ENCODE measurements at regions not wholly inside any gene's neighbourhood (a gene's known extent, or its start where the extent isn't known, plus 50 kb on each side); places are given as distances from the start of the nearest gene placed in this dataset.

DNA sequence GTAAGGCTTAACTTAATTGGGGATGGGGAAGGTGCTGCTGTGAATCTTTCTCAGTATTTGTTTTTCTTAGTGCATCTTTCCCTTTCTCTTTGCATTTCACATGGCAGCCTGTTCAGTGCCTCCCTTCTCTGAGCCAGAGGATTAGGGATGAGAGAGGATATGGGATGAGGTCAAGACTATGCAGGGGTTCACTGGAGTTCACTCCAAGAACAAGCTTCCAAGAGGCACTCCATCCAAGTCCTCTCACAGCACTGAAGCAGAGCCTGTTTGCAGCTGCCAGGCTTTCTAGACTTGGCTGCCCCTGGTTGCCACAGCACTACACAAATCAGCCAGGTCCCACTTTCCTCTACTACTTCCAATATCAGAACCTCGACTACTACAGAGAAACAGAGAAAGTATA lies 80.3 kb upstream of the GYPC start:
- TF ChIP-seq, protein P1, sequence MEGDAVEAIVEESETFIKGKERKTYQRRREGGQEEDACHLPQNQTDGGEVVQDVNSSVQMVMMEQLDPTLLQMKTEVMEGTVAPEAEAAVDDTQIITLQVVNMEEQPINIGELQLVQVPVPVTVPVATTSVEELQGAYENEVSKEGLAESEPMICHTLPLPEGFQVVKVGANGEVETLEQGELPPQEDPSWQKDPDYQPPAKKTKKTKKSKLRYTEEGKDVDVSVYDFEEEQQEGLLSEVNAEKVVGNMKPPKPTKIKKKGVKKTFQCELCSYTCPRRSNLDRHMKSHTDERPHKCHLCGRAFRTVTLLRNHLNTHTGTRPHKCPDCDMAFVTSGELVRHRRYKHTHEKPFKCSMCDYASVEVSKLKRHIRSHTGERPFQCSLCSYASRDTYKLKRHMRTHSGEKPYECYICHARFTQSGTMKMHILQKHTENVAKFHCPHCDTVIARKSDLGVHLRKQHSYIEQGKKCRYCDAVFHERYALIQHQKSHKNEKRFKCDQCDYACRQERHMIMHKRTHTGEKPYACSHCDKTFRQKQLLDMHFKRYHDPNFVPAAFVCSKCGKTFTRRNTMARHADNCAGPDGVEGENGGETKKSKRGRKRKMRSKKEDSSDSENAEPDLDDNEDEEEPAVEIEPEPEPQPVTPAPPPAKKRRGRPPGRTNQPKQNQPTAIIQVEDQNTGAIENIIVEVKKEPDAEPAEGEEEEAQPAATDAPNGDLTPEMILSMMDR (IDR thresholded peaks at IDR 0.05), result no peak
- TF ChIP-seq POLR2A (IDR thresholded peaks at IDR 0.05), result no peak
- Histone ChIP-seq H3K27ac (no peak overlapping the region), H3K9me3 (no peaks in the 10 kb centered on the region), H3K27me3 (no peaks in the 10 kb centered on the region), H3K4me1 (no peaks in the 10 kb centered on the region), H3K4me3 (no peak overlapping the region), H3K36me3 (ENCODE audit: low read depth, missing control alignments) (no peaks in the 10 kb centered on the region)
- 63 to 84% methylated on average over 1 of the region's 1 CpG for WGBS, 2 donors
- no peak for DNase-seq
- intact Hi-C loops (cut with DNase I; ENCODE audit: low total_unique reads), result no loop called here

DNA sequence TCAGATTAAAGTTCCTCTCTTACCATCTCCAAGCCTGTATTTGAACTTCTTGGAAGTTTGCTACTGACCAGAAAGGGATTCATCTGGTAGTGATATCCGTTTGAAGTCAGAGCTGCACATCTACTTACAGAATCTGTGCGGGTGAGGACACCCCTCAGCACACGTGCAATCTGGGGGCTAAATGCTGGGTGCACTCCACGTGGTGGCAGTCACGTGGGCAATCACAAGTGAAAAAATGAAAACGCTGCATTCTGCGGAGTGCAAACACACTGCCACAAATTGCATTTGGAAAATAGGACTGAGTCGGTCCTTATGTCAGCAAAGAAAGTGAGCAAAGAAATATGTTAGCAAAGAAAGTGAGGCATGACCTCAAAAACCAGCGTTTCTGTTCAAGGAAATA lies 76.1 kb upstream of the GYPC start:
- intact Hi-C loops (cut with DNase I; ENCODE audit: low total_unique reads), result no loop called here
- WGBS, 2 donors, result 92 to 96% methylated on average over 9 of the region's 9 CpGs
- H3K36me3 ChIP-seq (ENCODE audit: low read depth, missing control alignments), result no peaks in the 10 kb centered on the region
- no peak overlapping the region for H3K27ac ChIP-seq
- no peaks in the 10 kb centered on the region for H3K27me3 ChIP-seq
- H3K4me1 ChIP-seq, result no peaks in the 10 kb centered on the region
- no peak overlapping the region for H3K4me3 ChIP-seq
- TF ChIP-seq, protein P1 (IDR thresholded peaks at IDR 0.05), result no peak
- no peak for TF ChIP-seq POLR2A (IDR thresholded peaks at IDR 0.05)
- no peaks in the 10 kb centered on the region for H3K9me3 ChIP-seq
- DNase-seq, result no peak

DNA sequence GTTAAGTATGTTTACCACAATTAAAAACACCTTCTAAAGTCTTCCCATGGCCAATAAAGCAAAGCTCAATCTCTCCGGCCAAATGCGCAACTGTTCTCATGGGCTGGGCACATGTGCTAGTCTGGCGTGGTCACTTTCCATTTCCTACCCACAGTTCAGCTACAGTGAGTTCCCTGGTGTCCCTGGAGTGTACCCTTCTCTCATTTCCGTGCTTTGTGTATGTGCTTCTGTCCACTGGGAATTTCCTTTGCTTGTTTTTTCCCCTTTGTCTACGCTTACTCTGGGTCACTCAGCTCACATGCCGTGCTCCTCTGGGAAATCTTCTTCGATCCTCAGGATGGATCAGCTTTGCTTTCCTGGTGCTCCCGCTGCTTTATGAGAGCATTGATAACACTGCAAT lies 69.6 kb upstream of the GYPC start:
- DNase-seq, result no peak
- WGBS, 2 donors, result 71 to 80% methylated on average over 8 of the region's 8 CpGs
- intact Hi-C loops (cut with DNase I; ENCODE audit: low total_unique reads), result no loop called here

DNA sequence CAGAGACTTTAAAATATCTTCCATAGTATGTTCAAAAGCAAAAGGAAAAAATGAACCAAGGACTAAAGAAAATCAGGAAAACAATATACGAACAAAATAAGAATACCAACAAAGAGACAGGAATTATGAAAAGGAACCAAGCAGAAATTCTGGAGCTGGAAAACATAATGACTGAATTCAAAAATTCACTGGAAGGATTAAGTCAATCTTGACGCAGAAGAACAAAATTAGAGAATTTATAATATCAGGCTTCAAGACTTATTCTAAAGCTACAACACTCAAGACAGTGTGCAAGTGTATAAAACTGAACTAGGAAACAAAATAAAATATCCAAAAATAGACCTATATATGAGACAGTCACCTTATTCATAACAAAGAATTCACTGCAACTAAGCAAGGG lies 56.9 kb upstream of the GYPC start:
- H3K36me3 ChIP-seq (ENCODE audit: low read depth, missing control alignments), result no peaks in the 10 kb centered on the region
- no peaks in the 10 kb centered on the region for H3K9me3 ChIP-seq
- intact Hi-C loops (cut with DNase I; ENCODE audit: low total_unique reads), result no loop called here
- H3K4me1 ChIP-seq, result no peaks in the 10 kb centered on the region
- 87 to 95% methylated on average over 2 of the region's 2 CpGs for WGBS, 2 donors
- no peak overlapping the region for H3K27ac ChIP-seq
- no peak for DNase-seq
- no peak for TF ChIP-seq POLR2A (IDR thresholded peaks at IDR 0.05)
- TF ChIP-seq, protein P1 (IDR thresholded peaks at IDR 0.05), result no peak
- no peaks in the 10 kb centered on the region for H3K27me3 ChIP-seq
- H3K4me3 ChIP-seq, result no peak overlapping the region

More for the DNA sequence above, 69.6 kb upstream of the GYPC start:
- Histone ChIP-seq H3K27ac (no peak overlapping the region), H3K4me3 (no peak overlapping the region), H3K36me3 (ENCODE audit: low read depth, missing control alignments) (no peaks in the 10 kb centered on the region), H3K4me1 (no peaks in the 10 kb centered on the region), H3K9me3 (no peaks in the 10 kb centered on the region), H3K27me3 (no peaks in the 10 kb centered on the region)
- TF ChIP-seq, protein P1 (IDR thresholded peaks at IDR 0.05), result no peak
- TF ChIP-seq POLR2A (IDR thresholded peaks at IDR 0.05), result no peak

DNA sequence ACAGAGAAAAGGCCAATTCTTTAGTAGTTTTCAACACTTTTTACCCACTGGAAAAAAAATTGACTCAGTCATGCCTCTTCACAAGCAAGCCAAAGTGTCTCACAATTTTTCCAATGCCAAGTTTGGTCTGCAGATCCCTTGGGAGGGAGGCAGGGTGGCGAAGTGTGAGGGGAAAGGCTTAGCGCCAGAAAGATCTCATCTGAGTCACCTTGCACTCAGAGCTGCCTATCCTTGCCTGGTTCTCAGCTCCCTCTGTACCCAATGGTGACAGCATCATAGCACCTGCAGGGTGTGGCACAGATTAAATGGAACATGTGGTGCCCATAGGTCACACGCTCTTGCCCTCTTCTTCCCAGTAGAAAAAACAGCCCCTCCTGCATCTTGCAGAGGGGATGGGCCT lies 55.2 kb upstream of the GYPC start:
- TF ChIP-seq POLR2A (IDR thresholded peaks at IDR 0.05), result no peak
- TF ChIP-seq, protein P1 (IDR thresholded peaks at IDR 0.05), result no peak
- Histone ChIP-seq H3K4me3 (no peak overlapping the region), H3K4me1 (no peaks in the 10 kb centered on the region), H3K27me3 (no peaks in the 10 kb centered on the region), H3K36me3 (ENCODE audit: low read depth, missing control alignments) (no peaks in the 10 kb centered on the region), H3K9me3 (no peaks in the 10 kb centered on the region), H3K27ac (no peak overlapping the region)
- intact Hi-C loops (cut with DNase I; ENCODE audit: low total_unique reads), result no loop called here
- DNase-seq, result no peak
- 88 to 89% methylated on average over 3 of the region's 3 CpGs for WGBS, 2 donors
